ENCODE measurements at regions not wholly inside any gene's neighbourhood (a gene's known extent, or its start where the extent isn't known, plus 50 kb on each side); places are given as distances from the start of the nearest gene placed in this dataset.

- peak in 2 of 3 experiments; percentile 24 to 49; a peak in 2 of 4 replicates for TF ChIP-seq CTCF (IDR thresholded peaks at IDR 0.05; ENCODE audit: control extremely low read depth in 1 of 3, insufficient read depth in 1 of 3, low read depth in 1 of 3, low read length in 3 of 3)
- peak; percentile 30 to 48 for TF ChIP-seq RAD21 (IDR thresholded peaks at IDR 0.05 in 1 of 2, conservative IDR thresholded peaks at IDR 0.05 in 1 of 2; ENCODE audit: low read depth in 2 of 2, low read length in 2 of 2)
- TF ChIP-seq CHD2 (IDR thresholded peaks at IDR 0.05; ENCODE audit: low read length) = no peak
- no peak for TF ChIP-seq GABPA (IDR thresholded peaks at IDR 0.05; ENCODE audit: borderline replicate concordance, insufficient read depth, low read length)
Observed at GRCh38 chr12:17809206-17809605, 280.8 kb downstream of the RERGL start (continued).

Data from H1 (cell line).